Mesenchymal stem cell (in vitro differentiated cells and primary cell): ENCODE measurements at regions not wholly inside any gene's neighbourhood (a gene's known extent, or its start where the extent isn't known, plus 50 kb on each side); places are given as distances from the start of the nearest gene placed in this dataset.

Source experiments
- DNase-seq: peaks from one replicate; pipeline ENCODE4 v3.0.0-alpha.2; 2013
- H2AFZ ChIP-seq: one replicate; pipeline ENCODE4 v1.6.1; 2013; ENCODE audit warnings: low read depth, mild to moderate bottlenecking, control low read depth, inconsistent platforms, low read length, moderate library complexity
- H2AK5ac ChIP-seq: 2 replicates; pipeline ENCODE4 v1.6.1; 2013; ENCODE audit warnings: low read length, moderate library complexity, mild to moderate bottlenecking, inconsistent platforms; ENCODE audit not compliant: severe bottlenecking
- H2BK120ac ChIP-seq: one replicate; pipeline ENCODE4 v1.6.1; 2013; ENCODE audit warnings: low read depth, mild to moderate bottlenecking, inconsistent platforms, low read length, moderate library complexity
- H2BK12ac ChIP-seq, 2 experiments: one replicate each; pipeline ENCODE4 v1.6.1; 2013; ENCODE audit warnings: inconsistent platforms in 2 of 2, low read length in 2 of 2, mild to moderate bottlenecking in 2 of 2, moderate library complexity in 2 of 2, control low read depth in 1 of 2
- H2BK15ac ChIP-seq: one replicate; pipeline ENCODE4 v1.6.1; 2013; ENCODE audit warnings: mild to moderate bottlenecking, low read depth, inconsistent platforms; ENCODE audit not compliant: poor library complexity, severe bottlenecking
- H2BK5ac ChIP-seq: 2 replicates; pipeline ENCODE4 v1.6.1; 2013; ENCODE audit warnings: low read depth, mild to moderate bottlenecking, low read length, control low read depth, inconsistent platforms; ENCODE audit not compliant: poor library complexity, severe bottlenecking
- H3K14ac ChIP-seq, 2 experiments: one replicate each; pipeline ENCODE4 v1.6.1; 2013; ENCODE audit warnings: inconsistent platforms in 2 of 2, low read length in 2 of 2, control low read depth in 1 of 2, mild to moderate bottlenecking in 1 of 2, moderate library complexity in 1 of 2
- H3K18ac ChIP-seq, 2 experiments: one replicate each; pipeline ENCODE4 v1.6.1; 2013; ENCODE audit warnings: inconsistent platforms in 2 of 2, low read length in 2 of 2, control low read depth in 1 of 2, low read depth in 1 of 2, mild to moderate bottlenecking in 1 of 2
- H3K23ac ChIP-seq, 2 experiments: one replicate each; pipeline ENCODE4 v1.6.1; 2013; ENCODE audit warnings: inconsistent platforms in 2 of 2, low read length in 2 of 2, mild to moderate bottlenecking in 2 of 2, moderate library complexity in 2 of 2, control low read depth in 1 of 2
- H3K27ac ChIP-seq: 2 replicates; pipeline ENCODE4 v1.5.1; 2013; ENCODE audit warnings: mild to moderate bottlenecking, moderate library complexity, low read length, control low read depth, inconsistent platforms; ENCODE audit not compliant: poor library complexity, severe bottlenecking
- H3K27me3 ChIP-seq, 2 experiments: 2 replicates each; pipeline versions ENCODE4 v1.6.1 to v1.7.0; 2013; ENCODE audit warnings: low read length in 2 of 2, mild to moderate bottlenecking in 2 of 2, moderate library complexity in 2 of 2, control low read depth in 1 of 2, inconsistent platforms in 1 of 2; ENCODE audit not compliant: control insufficient read depth in 1 of 2, insufficient read depth in 1 of 2
- H3K36me3 ChIP-seq, 2 experiments: 2 replicates each; pipeline versions ENCODE4 v1.6.1 to v1.7.0; 2013; ENCODE audit warnings: low read length in 2 of 2, control low read depth in 1 of 2, inconsistent platforms in 1 of 2, low read depth in 1 of 2, mild to moderate bottlenecking in 1 of 2; ENCODE audit not compliant: insufficient read depth in 2 of 2, control insufficient read depth in 1 of 2
- H3K4ac ChIP-seq, 2 experiments: one replicate each; pipeline ENCODE4 v1.6.1; 2013; ENCODE audit warnings: inconsistent platforms in 2 of 2, low read length in 2 of 2, mild to moderate bottlenecking in 2 of 2, moderate library complexity in 2 of 2, control low read depth in 1 of 2, low read depth in 1 of 2
- H3K4me1 ChIP-seq: 2 replicates; pipeline ENCODE4 v1.6.1; 2013; ENCODE audit warnings: low read depth, low read length, control low read depth; ENCODE audit not compliant: control insufficient read depth, insufficient read depth
- H3K4me2 ChIP-seq: 2 replicates; pipeline ENCODE4 v1.6.1; 2013; ENCODE audit warnings: low read length, mild to moderate bottlenecking, inconsistent platforms; ENCODE audit not compliant: poor library complexity, severe bottlenecking
- H3K4me3 ChIP-seq, 2 experiments: 2 replicates each; pipeline versions ENCODE4 v1.5.1 to v1.7.0; 2013; ENCODE audit warnings: low read length in 2 of 2, mild to moderate bottlenecking in 2 of 2, control low read depth in 1 of 2, low read depth in 1 of 2; ENCODE audit not compliant: insufficient read depth in 1 of 2
- H3K79me1 ChIP-seq: replicated peaks from 2 replicates; pipeline ENCODE4 v1.6.1; 2013; ENCODE audit warnings: mild to moderate bottlenecking, control low read depth, low read length, inconsistent platforms; ENCODE audit not compliant: poor library complexity, severe bottlenecking
- H3K9ac ChIP-seq: 2 replicates; pipeline ENCODE4 v1.7.0; 2013; ENCODE audit warnings: mild to moderate bottlenecking, low read length, moderate library complexity
- H3K9me3 ChIP-seq: 2 replicates; pipeline ENCODE4 v1.7.0; 2013; ENCODE audit warnings: mild to moderate bottlenecking, low read length; ENCODE audit not compliant: control insufficient read depth
- H4K8ac ChIP-seq: one replicate; pipeline ENCODE4 v1.6.1; 2013; ENCODE audit warnings: inconsistent platforms, mild to moderate bottlenecking, low read length, moderate library complexity
- H4K91ac ChIP-seq: one replicate; pipeline ENCODE4 v1.6.1; 2013; ENCODE audit warnings: mild to moderate bottlenecking, low read length, inconsistent platforms
- WGBS: methylation state at CpG from one replicate; pipeline ENCODE4 v1.1.7; 2013; ENCODE audit warnings: mixed read lengths; 5-methylcytosine and 5-hydroxymethylcytosine counted together

- H2AK5ac ChIP-seq, result no peak overlapping the region
- H4K8ac ChIP-seq, result no peak overlapping the region
- no peak overlapping the region for H2BK12ac ChIP-seq
- H3K9me3 ChIP-seq, result no peaks in the 10 kb centered on the region
- no peaks in the 10 kb centered on the region for H3K79me1 ChIP-seq
- 80% methylated on average over 5 of the region's 7 CpGs for WGBS
- H3K27ac ChIP-seq, result no peak overlapping the region
- H2AFZ ChIP-seq, result no peak overlapping the region
- H3K4ac ChIP-seq, result no peak overlapping the region
- no peaks in the 10 kb centered on the region for H3K4me1 ChIP-seq
- H4K91ac ChIP-seq, result no peak overlapping the region
- H2BK120ac ChIP-seq, result no peak overlapping the region
- no peak overlapping the region for H2BK15ac ChIP-seq
- H3K4me3 ChIP-seq, result no peak overlapping the region
- H3K4me2 ChIP-seq, result no peak overlapping the region
- no peak overlapping the region for H3K23ac ChIP-seq
- no peaks in the 10 kb centered on the region for H3K36me3 ChIP-seq
- DNase-seq, result no peak
- H3K14ac ChIP-seq, result no peak overlapping the region
- H3K18ac ChIP-seq, result no peak overlapping the region
- H3K9ac ChIP-seq, result peak overlapping the region; percentile 14
- H2BK5ac ChIP-seq, result no peak overlapping the region
- no peaks in the 10 kb centered on the region for H3K27me3 ChIP-seq
Measured at GRCh38 chr3:187943677-187944389, 198.6 kb upstream of the BCL6 start.

GRCh38 chr3:187944390-187945179, 199.3 kb upstream of the BCL6 start:
- Histone ChIP-seq H3K4me3 (no peak overlapping the region), H3K18ac (no peak overlapping the region), H3K23ac (no peak overlapping the region), H2AFZ (no peak overlapping the region), H4K91ac (no peak overlapping the region), H3K9me3 (no peaks in the 10 kb centered on the region), H4K8ac (no peak overlapping the region), H2BK5ac (no peak overlapping the region), H3K14ac (no peak overlapping the region), H3K4me2 (no peak overlapping the region), H3K4ac (no peak overlapping the region), H3K27me3 (no peaks in the 10 kb centered on the region), H2BK12ac (no peak overlapping the region), H2BK120ac (no peak overlapping the region), H3K4me1 (no peaks in the 10 kb centered on the region), H3K27ac (no peak overlapping the region), H2AK5ac (no peak overlapping the region), H3K9ac (no peak overlapping the region), H3K79me1 (no peaks in the 10 kb centered on the region), H3K36me3 (no peaks in the 10 kb centered on the region), H2BK15ac (no peak overlapping the region)
- DNase-seq, result no peak
- 86% methylated on average over 7 of the region's 10 CpGs for WGBS

GRCh38 chr3:187945374-187945773, 200.1 kb upstream of the BCL6 start:
- H3K27me3 ChIP-seq, result no peaks in the 10 kb centered on the region
- H4K8ac ChIP-seq, result no peak overlapping the region
- H3K18ac ChIP-seq, result peak overlapping the region in 1 of 2 experiments; percentile 49
- H3K79me1 ChIP-seq, result no peaks in the 10 kb centered on the region
- H3K4me3 ChIP-seq, result peak overlapping the region in 1 of 2 experiments; percentile 5
- no peak overlapping the region for H2AFZ ChIP-seq
- H3K14ac ChIP-seq, result peak overlapping the region in 1 of 2 experiments; percentile 31
- H3K9ac ChIP-seq, result no peak overlapping the region
- H3K27ac ChIP-seq, result no peak overlapping the region
- H2BK15ac ChIP-seq, result no peak overlapping the region
- H2BK5ac ChIP-seq, result no peak overlapping the region
- H2AK5ac ChIP-seq, result no peak overlapping the region
- H3K4me1 ChIP-seq, result no peaks in the 10 kb centered on the region
- peak overlapping the region in 1 of 2 experiments; percentile 80 for H3K23ac ChIP-seq
- H3K36me3 ChIP-seq, result no peaks in the 10 kb centered on the region
- H3K9me3 ChIP-seq, result no peaks in the 10 kb centered on the region
- H4K91ac ChIP-seq, result no peak overlapping the region
- H3K4me2 ChIP-seq, result no peak overlapping the region
- H3K4ac ChIP-seq, result no peak overlapping the region
- 80% methylated on average over 2 of the region's 2 CpGs for WGBS
- peak overlapping the region; percentile 37 to 50 for H2BK12ac ChIP-seq
- H2BK120ac ChIP-seq, result no peak overlapping the region
- DNase-seq, result no peak

GRCh38 chr3:187946163-187946691, 201.0 kb upstream of the BCL6 start:
- Histone ChIP-seq H4K91ac (no peak overlapping the region), H4K8ac (no peak overlapping the region), H3K27me3 (no peaks in the 10 kb centered on the region), H3K4me1 (no peaks in the 10 kb centered on the region), H3K36me3 (no peaks in the 10 kb centered on the region), H3K4me2 (no peak overlapping the region), H3K14ac (no peak overlapping the region), H3K4ac (no peak overlapping the region), H2BK12ac (peak overlapping the region in 1 of 2 experiments; percentile 37), H2BK15ac (no peak overlapping the region), H2BK120ac (no peak overlapping the region), H3K23ac (no peak overlapping the region), H2BK5ac (no peak overlapping the region), H2AFZ (no peak overlapping the region), H2AK5ac (no peak overlapping the region), H3K18ac (no peak overlapping the region), H3K27ac (no peak overlapping the region), H3K9me3 (no peaks in the 10 kb centered on the region), H3K4me3 (peak overlapping the region in 1 of 2 experiments; percentile 5), H3K79me1 (no peaks in the 10 kb centered on the region), H3K9ac (peak overlapping the region; percentile 15)
- DNase-seq, result peak; percentile 70
- WGBS, result 33% methylated on average over 4 of the region's 4 CpGs
